ENCODE measurements at regions not wholly inside any gene's neighbourhood (a gene's known extent, or its start where the extent isn't known, plus 50 kb on each side); places are given as distances from the start of the nearest gene placed in this dataset.
"Not testable (repeated sequence)": the region's sequence is repeated elsewhere in the genome, so short reads cannot be mapped to it uniquely, and the experiment has no call there.

GRCh38 chr1:273772-274171 is 177.7 kb downstream of the OR4F29 start:
- not testable (repeated sequence) for H3K27me3 ChIP-seq; DNase-seq (ENCODE audit: low spot score); H3K4me1 ChIP-seq; H3K36me3 ChIP-seq; H3K27ac ChIP-seq; H3K4me3 ChIP-seq; H3K9me3 ChIP-seq

- not testable (repeated sequence) for H3K27ac ChIP-seq, H3K4me3 ChIP-seq, H3K4me1 ChIP-seq, H3K27me3 ChIP-seq, H3K36me3 ChIP-seq, H3K9me3 ChIP-seq
- DNase-seq (ENCODE audit: low spot score): peak; percentile 64
- peak; percentile 16 to 55 for TF ChIP-seq CTCF (IDR thresholded peaks at IDR 0.05)
Measured at GRCh38 chr1:267815-268214, 183.7 kb downstream of the OR4F29 start.

All from right atrium auricular region (tissue), 2 donors.